Erythroblast (primary cell): ENCODE measurements at regions not wholly inside any gene's neighbourhood (a gene's known extent, or its start where the extent isn't known, plus 50 kb on each side); places are given as distances from the start of the nearest gene placed in this dataset.

Experiments used
- GATA1 ChIP-seq: IDR thresholded peaks from 2 replicates; pipeline ENCODE4 v1.6.1; 2011; ENCODE audit warnings: low read depth, mild to moderate bottlenecking, control low read depth, low read length, moderate library complexity
- POLR2A ChIP-seq: IDR thresholded peaks from 2 replicates; pipeline ENCODE4 v1.6.1; 2011; ENCODE audit warnings: mild to moderate bottlenecking, low read length

- TF ChIP-seq POLR2A (no peak), GATA1 (no peak)
Observed at GRCh38 chr5:124104344-124104743, 592.4 kb downstream of the CSNK1G3 start.
